Forelimb muscle (tissue), 1 donor: ENCODE measurements at regions not wholly inside any gene's neighbourhood (a gene's known extent, or its start where the extent isn't known, plus 50 kb on each side); places are given as distances from the start of the nearest gene placed in this dataset.

ENCODE experiments used
- DNase-seq: peaks from one replicate; pipeline ENCODE4 v3.0.0-alpha.2; 2013; ENCODE audit warnings: low read depth

DNA sequence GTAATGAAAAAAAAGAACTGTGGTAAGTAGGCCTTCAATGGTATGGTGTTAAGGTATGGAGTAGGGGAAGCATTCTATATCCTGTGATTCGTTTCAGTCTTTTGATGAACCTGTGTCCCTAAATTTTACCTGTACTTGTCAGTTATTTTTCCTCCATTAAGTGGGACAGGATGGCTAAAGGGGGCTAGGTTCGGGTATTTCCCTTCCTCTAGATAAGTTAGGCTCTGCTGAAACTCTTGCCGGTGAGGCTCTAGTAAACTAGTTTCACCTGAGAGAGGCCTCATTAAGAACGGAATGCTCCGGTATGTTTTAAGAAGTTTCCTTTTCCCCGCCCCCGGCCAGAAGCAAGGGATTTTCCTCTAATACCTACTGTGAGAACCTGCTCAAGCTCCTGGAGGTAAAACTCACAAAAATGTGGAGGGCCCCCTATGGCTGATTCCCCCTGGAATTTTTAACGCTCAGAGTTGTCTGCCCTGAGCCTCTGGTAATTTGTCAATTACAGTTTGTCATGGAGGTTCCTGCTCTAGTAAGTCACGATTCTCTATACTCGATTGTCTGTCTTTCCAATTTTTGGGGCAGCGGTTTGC lies 87.7 kb downstream of the MACIR start:
- DNase-seq, result no peak

- no peak for DNase-seq
These were observed 86.9 kb downstream of the MACIR start for GRCh38 chr5:103345461-103345860.

DNA sequence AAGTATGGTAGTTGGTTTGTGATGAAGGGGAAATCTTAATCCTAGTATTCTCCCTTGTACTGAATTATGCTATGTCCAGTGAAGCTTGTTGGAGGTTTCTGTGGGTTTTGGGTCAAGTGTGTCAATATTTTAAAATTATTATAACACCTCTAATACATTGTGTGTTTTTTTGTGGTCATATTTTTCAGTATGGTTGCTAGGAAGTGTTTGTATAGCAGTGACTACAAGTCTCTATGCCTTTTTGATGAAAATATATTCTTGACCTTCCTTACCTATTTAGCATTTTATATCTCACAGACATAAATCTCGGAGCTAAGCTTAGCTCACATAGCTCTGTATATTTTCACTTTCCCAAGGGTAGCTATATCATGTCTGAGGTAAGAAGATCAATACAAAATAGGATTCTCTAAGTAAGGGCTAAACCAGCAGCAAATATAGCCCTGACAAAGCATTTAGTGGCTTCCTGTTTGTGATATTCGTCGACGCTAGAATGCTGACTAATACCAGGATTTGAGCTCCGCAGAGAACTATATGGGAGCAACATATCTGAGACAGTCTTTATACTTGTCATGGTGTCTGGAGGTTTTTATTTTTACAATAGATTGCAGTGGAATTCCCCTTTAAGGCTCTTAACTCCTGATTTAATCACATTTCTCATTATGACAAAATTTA lies 82.3 kb downstream of the MACIR start:
- no peak for DNase-seq

- DNase-seq, result no peak
These were observed 81.6 kb downstream of the MACIR start for GRCh38 chr5:103340132-103340531.

- DNase-seq, result no peak
These were observed 78.4 kb downstream of the MACIR start for GRCh38 chr5:103336941-103337340.

DNA sequence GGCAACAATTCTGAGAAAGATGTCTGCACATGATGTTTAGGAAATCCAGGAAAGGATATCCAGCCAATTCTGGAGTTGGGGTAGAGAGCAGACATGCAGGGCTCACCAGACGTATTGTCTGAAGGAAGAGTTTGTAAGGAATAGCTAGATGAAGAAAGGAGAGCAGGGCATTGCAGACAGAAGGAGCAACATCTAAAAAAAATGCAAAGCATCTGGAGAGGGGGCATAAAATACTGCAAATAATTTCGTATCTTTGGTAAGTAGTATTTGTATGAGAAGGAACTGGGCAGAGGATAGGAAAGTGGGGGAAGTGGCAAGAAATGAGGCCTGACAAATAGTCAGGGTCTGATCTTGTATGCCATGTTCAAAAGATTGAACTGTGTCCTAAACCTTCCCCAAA lies 74.8 kb downstream of the MACIR start:
- no peak for DNase-seq

- no peak for DNase-seq
These were observed 72.3 kb downstream of the MACIR start for GRCh38 chr5:103330875-103331274.
